ENCODE measurements at regions not wholly inside any gene's neighbourhood (a gene's known extent, or its start where the extent isn't known, plus 50 kb on each side); places are given as distances from the start of the nearest gene placed in this dataset.

- no peak for DNase-seq (ENCODE audit: low spot score)
These were observed 726.9 kb downstream of the PDHA2 start for GRCh38 chr4:96566755-96567154.

GRCh38 chr4:96585304-96585703, 745.4 kb downstream of the PDHA2 start:
- DNase-seq (ENCODE audit: low spot score), result peak; percentile 45

GRCh38 chr4:96593422-96593821, 753.5 kb downstream of the PDHA2 start:
- DNase-seq (ENCODE audit: low spot score), result no peak

GRCh38 chr4:96598465-96598864, 758.6 kb downstream of the PDHA2 start:
- no peak for DNase-seq (ENCODE audit: low spot score)

- DNase-seq (ENCODE audit: low spot score), result no peak
These were observed 759.9 kb downstream of the PDHA2 start for GRCh38 chr4:96599752-96600151.

GRCh38 chr4:96602661-96603060, 762.8 kb downstream of the PDHA2 start:
- DNase-seq (ENCODE audit: low spot score), result no peak

- DNase-seq (ENCODE audit: low spot score), result no peak
These were observed 763.7 kb downstream of the PDHA2 start for GRCh38 chr4:96603641-96604040.

- DNase-seq (ENCODE audit: low spot score), result no peak
These were observed 766.6 kb downstream of the PDHA2 start for GRCh38 chr4:96606451-96606850.

- DNase-seq (ENCODE audit: low spot score), result no peak
These were observed 786.1 kb downstream of the PDHA2 start for GRCh38 chr4:96626023-96626422.

- no peak for DNase-seq (ENCODE audit: low spot score)
These were observed 790.9 kb downstream of the PDHA2 start for GRCh38 chr4:96630839-96631238.

- no peak for DNase-seq (ENCODE audit: low spot score)
These were observed 798.1 kb downstream of the PDHA2 start for GRCh38 chr4:96637971-96638412.

GRCh38 chr4:96639932-96640331, 800.0 kb downstream of the PDHA2 start:
- no peak for DNase-seq (ENCODE audit: low spot score)

- DNase-seq (ENCODE audit: low spot score), result no peak
These were observed 802.6 kb downstream of the PDHA2 start for GRCh38 chr4:96642490-96642889.

- no peak for DNase-seq (ENCODE audit: low spot score)
These were observed 806.3 kb downstream of the PDHA2 start for GRCh38 chr4:96646146-96646545.

GRCh38 chr4:96649536-96649935, 809.6 kb downstream of the PDHA2 start:
- DNase-seq (ENCODE audit: low spot score), result no peak

- DNase-seq (ENCODE audit: low spot score), result no peak
These were observed 812.3 kb downstream of the PDHA2 start for GRCh38 chr4:96652158-96652557.

GRCh38 chr4:96652821-96653220, 812.9 kb downstream of the PDHA2 start:
- no peak for DNase-seq (ENCODE audit: low spot score)

- DNase-seq (ENCODE audit: low spot score), result no peak
These were observed 814.2 kb downstream of the PDHA2 start for GRCh38 chr4:96654045-96654444.

GRCh38 chr4:96670381-96670780, 830.5 kb downstream of the PDHA2 start:
- DNase-seq (ENCODE audit: low spot score), result no peak

GRCh38 chr4:96675416-96675815, 835.5 kb downstream of the PDHA2 start:
- no peak for DNase-seq (ENCODE audit: low spot score)

GRCh38 chr4:96675896-96676295, 836.0 kb downstream of the PDHA2 start:
- no peak for DNase-seq (ENCODE audit: low spot score)

- DNase-seq (ENCODE audit: low spot score), result no peak
These were observed 837.0 kb downstream of the PDHA2 start for GRCh38 chr4:96676754-96677435.

- DNase-seq (ENCODE audit: low spot score), result no peak
These were observed 837.6 kb downstream of the PDHA2 start for GRCh38 chr4:96677499-96677898.

- DNase-seq (ENCODE audit: low spot score), result no peak
These were observed 841.3 kb downstream of the PDHA2 start for GRCh38 chr4:96681218-96681617.
